Urothelium cell line (cell line): ENCODE measurements at regions not wholly inside any gene's neighbourhood (a gene's known extent, or its start where the extent isn't known, plus 50 kb on each side); places are given as distances from the start of the nearest gene placed in this dataset.

Experiments used
- DNase-seq: peaks from one replicate; pipeline ENCODE4 v3.0.0; 2011; ENCODE audit warnings: low spot score, mixed read lengths
- FAIRE-seq: peaks from 2 replicates; lab custom pipeline; 2011; peaks lifted over from hg19 to GRCh38; lab: Jason Lieb, UNC

DNA sequence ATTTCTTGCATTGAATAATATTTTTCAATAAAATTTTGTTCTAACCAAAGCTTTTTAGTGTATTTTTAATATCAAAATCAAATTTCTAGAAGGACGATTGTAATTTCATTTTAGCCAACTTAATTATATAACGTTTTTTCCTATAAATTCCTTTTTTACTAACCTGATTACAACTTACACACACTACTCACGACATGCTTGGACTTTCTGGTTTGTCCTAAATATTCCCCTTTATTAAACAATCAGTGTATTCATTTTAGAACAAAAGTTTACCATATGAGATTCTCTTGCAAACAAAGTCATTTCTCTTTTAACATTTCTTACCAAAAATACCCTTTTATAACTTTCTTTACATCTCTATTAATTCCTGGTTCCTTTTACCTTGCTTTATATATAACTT is 173.7 kb downstream of the PWWP3B start:
- no peak for DNase-seq
- no peak for FAIRE-seq

- FAIRE-seq = no peak
- DNase-seq = no peak
Measured at GRCh38 chrX:106356580-106356979, 188.5 kb downstream of the PWWP3B start.

DNA sequence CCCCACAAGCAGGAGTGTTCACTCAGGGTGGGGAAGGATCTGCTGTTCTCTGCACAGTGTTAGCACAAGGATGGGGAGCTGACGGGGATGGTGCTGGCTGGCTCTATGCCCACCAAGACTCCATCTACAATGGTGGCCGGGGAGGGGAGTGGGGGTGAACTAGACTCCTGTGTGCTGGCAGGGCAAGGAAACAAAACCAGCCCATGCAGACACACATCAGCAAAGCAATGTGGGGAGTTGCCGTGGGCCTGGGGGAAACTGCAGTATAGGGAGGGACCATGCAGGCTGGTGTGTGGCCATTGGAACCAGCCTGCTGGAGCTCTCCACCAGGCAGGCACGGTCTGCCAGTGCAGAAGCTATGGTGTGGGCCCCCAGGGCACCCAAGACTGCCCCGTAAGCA is 195.1 kb downstream of the PWWP3B start:
- DNase-seq = no peak
- no peak for FAIRE-seq

DNA sequence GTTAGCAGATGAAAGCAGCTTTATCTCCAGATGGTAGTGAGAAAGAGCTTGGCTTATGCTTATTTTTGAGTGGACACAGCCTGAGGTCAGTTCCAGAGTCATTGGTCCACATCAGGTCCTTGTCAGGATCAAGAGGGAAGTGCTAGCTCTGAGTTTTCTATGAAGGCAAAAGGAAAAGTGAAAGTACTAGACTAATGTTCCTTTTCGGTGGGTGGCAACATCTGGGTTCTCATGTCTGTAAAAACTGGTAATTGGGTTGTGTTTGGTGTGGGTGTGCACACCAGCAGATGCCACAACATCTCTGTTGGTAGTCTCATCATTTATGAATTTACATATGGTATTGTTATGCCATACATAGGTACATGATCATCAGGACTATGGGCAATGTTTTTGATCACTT is 210.5 kb downstream of the PWWP3B start:
- no peak for FAIRE-seq
- no peak for DNase-seq

GRCh38 chrX:106391284-106391911 is 220.4 kb upstream of the RADX start:
- DNase-seq = no peak
- no peak for FAIRE-seq

- FAIRE-seq (no peak), DNase-seq (no peak)
Measured at GRCh38 chrX:106392346-106392745, 219.4 kb upstream of the RADX start.

- FAIRE-seq (no peak), DNase-seq (no peak)
Measured at GRCh38 chrX:106397788-106398538, 213.8 kb upstream of the RADX start.

- FAIRE-seq (no peak), DNase-seq (no peak)
Measured at GRCh38 chrX:106401965-106402559, 209.7 kb upstream of the RADX start.

DNA sequence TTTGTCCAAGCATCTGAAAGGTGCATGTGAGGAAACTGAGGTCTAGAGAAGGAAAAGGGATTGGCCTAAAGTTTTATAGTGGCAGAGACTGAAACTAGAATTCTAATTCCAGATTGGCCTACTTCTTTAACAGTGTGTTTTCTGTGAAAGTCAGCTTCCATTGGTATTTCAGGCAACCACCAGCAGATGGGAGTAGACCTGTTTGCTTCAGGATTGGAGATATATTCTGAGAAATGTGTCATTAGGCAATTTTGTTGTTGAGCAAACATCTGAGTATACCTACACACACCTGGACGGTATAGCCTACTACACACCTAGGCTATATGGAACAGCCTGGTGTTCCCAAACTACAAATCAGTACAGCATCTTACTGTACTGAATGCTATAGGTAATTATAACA is 207.3 kb upstream of the RADX start:
- no peak for FAIRE-seq
- no peak for DNase-seq

DNA sequence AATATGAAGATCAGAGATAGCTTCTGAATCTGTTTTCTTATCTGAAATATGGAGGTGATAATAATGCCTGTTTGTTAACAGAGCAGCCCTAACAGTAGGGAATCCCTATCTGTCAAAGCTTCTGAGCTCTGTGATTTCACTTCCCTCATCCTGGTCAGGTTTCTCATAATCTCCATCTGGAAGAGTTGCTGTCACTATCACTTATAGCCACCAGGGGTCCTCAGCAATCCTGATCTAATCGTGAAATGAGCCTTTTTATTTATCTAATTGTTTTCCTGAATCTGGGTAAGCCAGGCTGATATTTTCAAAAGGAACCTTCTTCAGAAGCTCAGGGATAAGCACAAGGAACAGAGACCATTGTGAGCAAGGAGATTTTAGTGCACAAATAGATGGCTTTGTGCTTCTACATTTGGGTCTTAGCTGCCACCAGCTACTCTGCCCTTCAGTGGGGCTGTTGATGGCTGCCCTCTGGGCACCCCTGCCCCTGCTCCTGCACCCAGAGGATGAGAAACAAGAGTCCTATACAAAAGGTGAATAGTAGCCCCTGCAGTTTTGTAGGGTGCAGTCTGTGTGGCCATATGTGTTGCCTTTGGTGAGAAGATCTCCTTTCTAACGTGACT is 196.4 kb upstream of the RADX start:
- FAIRE-seq (no peak), DNase-seq (peak; percentile 6)

DNA sequence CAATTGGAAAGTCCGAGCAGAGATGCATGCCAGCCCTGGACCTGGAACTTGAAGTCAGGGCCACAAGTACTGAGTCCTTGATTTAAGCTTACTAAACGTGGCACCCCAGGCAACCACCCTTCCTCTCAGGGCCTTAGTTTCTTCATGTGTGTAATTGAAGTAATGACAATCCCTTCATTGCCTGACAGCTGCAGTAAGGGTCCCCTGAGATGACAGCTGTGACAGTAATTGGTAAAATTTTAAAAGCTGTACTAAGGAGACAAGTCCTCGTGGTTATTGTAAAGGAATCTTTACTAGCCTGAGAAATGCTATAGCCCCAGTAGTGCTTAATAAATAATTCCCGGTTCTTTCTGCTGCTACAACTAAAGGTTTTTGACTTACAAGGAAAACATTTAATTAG is 175.1 kb upstream of the RADX start:
- DNase-seq (no peak), FAIRE-seq (no peak)

DNA sequence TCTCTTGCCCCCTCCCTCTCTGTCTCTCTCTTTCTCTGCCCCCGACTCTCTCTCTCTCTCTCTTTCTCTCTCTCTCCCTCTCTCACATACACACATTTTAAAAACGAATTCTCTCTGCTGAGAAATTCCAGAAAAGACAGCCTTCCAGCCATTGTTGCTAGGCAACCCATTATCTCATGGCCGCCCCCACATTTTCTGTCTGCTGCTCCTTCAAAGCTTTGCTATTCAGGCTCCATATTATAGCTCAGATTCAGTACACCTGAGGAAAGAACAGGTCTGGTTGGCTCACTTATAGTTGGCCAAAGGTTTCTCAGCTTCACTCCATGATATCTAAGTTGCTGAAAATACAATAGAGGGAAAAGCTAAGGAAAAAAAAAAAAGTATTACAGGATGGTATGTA is 174.4 kb upstream of the RADX start:
- FAIRE-seq = no peak

DNA sequence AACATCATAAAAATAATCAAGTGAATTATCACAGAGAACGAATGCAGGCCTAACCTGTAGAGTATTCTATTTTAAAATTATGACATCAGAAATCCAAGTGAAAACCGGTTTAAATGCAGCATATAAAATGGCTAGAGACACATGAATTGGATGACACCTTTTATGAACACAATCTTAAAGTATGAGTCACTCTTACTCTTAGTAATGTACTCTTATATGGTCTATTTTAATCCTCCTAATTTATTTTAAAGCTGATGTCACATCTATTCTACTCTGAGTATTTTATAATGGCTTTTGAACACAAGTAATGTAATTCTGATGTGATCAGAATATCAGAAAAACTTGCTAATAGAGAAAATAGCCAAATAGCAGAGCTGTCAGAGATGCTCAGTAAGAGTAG is 161.4 kb upstream of the RADX start:
- DNase-seq (no peak), FAIRE-seq (no peak)

More for the DNA sequence above, 174.4 kb upstream of the RADX start:
- DNase-seq = no peak

DNA sequence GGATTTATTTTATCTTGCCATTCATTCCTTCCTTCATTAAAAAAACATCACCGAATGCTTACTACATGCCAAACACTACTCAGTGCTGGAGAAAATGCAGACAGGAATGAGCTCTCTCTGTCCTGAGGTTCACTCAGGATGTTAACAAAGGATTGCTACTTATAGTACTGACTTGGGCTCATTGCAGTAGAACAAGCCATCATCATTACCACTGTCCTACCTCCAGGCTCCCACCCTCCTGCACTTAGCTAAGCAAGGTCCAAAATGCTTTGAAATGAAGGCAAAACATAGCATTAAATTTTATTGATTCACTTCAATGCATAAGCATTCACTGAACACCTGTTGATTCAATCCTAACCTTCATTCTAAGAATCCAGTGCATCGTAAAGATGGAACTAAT is 159.8 kb upstream of the RADX start:
- FAIRE-seq (no peak), DNase-seq (no peak)

- no peak for DNase-seq
- FAIRE-seq = no peak
Measured at GRCh38 chrX:106454991-106455390, 156.8 kb upstream of the RADX start.

DNA sequence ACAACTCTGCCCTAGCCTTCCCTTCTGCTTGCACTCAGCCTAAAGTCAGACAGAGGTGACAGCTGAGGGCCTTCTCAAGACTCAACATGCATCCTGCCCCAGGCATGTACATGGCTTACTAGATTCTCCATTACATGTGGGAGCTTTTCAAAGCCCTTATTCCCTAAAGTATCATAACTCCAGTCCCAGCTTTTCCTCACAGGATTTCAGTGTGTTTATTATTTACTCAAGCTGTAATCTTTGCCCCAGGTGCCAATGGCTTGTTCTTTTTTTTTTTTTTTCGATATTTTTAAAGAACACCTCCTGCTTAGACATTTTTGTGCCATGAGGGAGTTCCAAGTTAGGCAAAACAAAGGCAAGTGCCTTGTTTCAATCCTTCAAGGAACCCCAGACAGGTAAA is 154.0 kb upstream of the RADX start:
- FAIRE-seq (no peak), DNase-seq (no peak)

DNA sequence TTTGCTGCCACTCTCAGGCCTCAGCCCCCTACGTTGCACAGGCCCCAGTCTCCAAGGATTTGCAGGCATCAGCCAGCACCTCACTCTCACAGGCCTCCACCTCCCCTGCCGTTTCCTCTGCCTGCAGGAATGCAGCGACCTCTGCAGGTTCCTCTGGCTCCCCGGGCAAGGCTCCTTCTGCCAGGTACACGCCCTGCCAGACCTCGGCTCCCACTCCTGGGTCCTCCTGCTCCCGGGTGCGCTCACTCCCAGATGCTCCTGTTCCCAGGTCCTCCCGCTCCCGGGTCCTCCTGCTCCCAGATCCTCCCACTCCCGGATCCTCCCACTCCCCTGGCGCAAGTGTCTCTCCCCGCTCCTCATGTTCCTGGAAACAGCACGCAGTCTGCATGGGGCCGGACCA is 144.4 kb upstream of the RADX start:
- DNase-seq (no peak), FAIRE-seq (no peak)

- DNase-seq (no peak), FAIRE-seq (no peak)
Measured at GRCh38 chrX:106467943-106468342, 143.8 kb upstream of the RADX start.

DNA sequence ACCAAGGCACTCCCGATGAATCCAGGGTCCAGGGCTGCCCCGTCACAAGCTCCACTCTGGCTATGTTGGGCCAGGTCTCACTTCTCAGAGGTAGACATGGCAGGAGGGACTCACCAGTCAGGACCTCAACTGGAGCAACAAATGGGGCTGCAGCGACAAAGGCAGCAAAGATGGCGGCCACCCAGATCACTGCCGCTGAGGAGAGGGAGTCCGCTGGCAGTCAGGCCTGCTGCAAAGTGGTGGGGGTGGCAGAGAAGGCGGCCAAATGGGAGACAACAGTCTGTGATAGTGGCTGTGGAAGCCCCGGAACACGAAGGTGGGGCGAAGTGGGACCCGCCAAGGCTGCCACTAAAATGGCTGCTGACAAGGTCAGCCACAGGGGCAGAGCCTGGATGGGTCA is 143.3 kb upstream of the RADX start:
- no peak for DNase-seq
- FAIRE-seq = no peak

- no peak for FAIRE-seq
- no peak for DNase-seq
Measured at GRCh38 chrX:106479920-106480319, 131.9 kb upstream of the RADX start.

DNA sequence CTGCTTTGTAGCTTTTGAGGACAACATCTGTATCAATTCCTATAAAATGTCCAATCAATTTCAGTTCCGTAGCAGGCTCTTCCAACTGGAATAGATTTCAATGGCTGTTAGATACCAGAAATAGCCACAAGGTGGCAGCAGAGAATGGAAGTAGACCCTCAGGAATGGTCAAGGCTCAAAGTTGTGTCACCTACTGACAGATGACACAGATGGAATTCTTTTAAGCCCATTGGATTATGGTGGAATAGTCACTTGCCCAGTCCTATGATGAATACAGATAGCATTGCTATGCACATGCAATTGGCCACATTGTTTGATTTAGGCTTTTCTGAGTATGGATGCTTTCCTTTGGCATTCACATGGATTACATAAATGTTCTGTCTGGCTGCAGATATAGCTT is 130.4 kb upstream of the RADX start:
- FAIRE-seq = no peak
- DNase-seq = peak; percentile 7

GRCh38 chrX:106484233-106484632 is 127.5 kb upstream of the RADX start:
- no peak for DNase-seq
- FAIRE-seq = no peak
